ENCODE measurements at regions not wholly inside any gene's neighbourhood (a gene's known extent, or its start where the extent isn't known, plus 50 kb on each side); places are given as distances from the start of the nearest gene placed in this dataset.
"Not testable (repeated sequence)": the region's sequence is repeated elsewhere in the genome, so short reads cannot be mapped to it uniquely, and the experiment has no call there.

DNA sequence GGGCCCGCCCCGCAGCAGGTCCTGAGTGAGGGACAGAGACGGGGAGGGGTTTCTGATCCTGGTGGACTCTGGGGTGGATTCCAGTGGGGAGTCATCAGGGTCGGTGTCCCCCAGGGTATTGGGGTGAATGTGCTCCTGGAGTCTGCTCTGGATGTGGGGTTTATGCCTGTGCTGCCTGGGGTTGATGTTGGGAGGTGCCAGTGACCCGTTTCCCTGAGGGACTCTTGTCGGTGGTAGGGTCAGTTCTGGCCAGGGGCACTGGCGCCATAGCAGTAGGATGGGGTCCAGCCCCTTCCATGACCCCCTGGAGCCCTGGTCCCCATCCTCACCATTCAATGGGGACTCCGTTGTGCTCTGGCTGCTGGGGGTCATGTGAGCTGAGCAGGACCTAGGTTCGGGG lies 151.2 kb upstream of the POTEB2 start:
- H3K27ac Mint-ChIP-seq; H3K36me3 ChIP-seq (ENCODE audit: insufficient read depth, low read length); H3K9me3 Mint-ChIP-seq; H3K27me3 Mint-ChIP-seq; intact Hi-C loops (cut with micrococcal nuclease); POLR2A ChIA-PET (ENCODE audit: partially characterized antibody); H3K4me1 ChIP-seq (ENCODE audit: insufficient read depth, low read length); H3K4me3 Mint-ChIP-seq; H3K36me3 Mint-ChIP-seq; H3K27ac ChIP-seq (ENCODE audit: low read depth, low read length); H3K9me3 ChIP-seq (ENCODE audit: control insufficient read depth in 1 of 2, low read length in 2 of 2); DNase-seq; H3K27me3 ChIP-seq (ENCODE audit: insufficient read depth, low read length); CTCF ChIA-PET (ENCODE audit: partially characterized antibody); H3K4me1 Mint-ChIP-seq; H3K4me3 ChIP-seq (ENCODE audit: low read length in 2 of 2): not testable (repeated sequence)

GRCh38 chr15:21016589-21016988 lies 150.5 kb upstream of the POTEB2 start:
- CTCF ChIA-PET (ENCODE audit: partially characterized antibody); intact Hi-C loops (cut with micrococcal nuclease); H3K4me1 Mint-ChIP-seq; H3K36me3 Mint-ChIP-seq; H3K27me3 Mint-ChIP-seq; DNase-seq; H3K36me3 ChIP-seq (ENCODE audit: insufficient read depth, low read length); H3K9me3 ChIP-seq (ENCODE audit: control insufficient read depth in 1 of 2, low read length in 2 of 2); POLR2A ChIA-PET (ENCODE audit: partially characterized antibody); H3K27me3 ChIP-seq (ENCODE audit: insufficient read depth, low read length); H3K4me1 ChIP-seq (ENCODE audit: insufficient read depth, low read length); H3K27ac Mint-ChIP-seq; H3K4me3 ChIP-seq (ENCODE audit: low read length in 2 of 2); H3K27ac ChIP-seq (ENCODE audit: low read depth, low read length); H3K4me3 Mint-ChIP-seq; H3K9me3 Mint-ChIP-seq: not testable (repeated sequence)

GRCh38 chr15:21015171-21015570 lies 149.1 kb upstream of the POTEB2 start:
- DNase-seq; H3K4me3 ChIP-seq (ENCODE audit: low read length in 2 of 2); H3K4me3 Mint-ChIP-seq; intact Hi-C loops (cut with micrococcal nuclease); H3K27me3 Mint-ChIP-seq; H3K27ac ChIP-seq (ENCODE audit: low read depth, low read length); H3K4me1 Mint-ChIP-seq; H3K27me3 ChIP-seq (ENCODE audit: insufficient read depth, low read length); H3K36me3 Mint-ChIP-seq; CTCF ChIA-PET (ENCODE audit: partially characterized antibody); H3K9me3 Mint-ChIP-seq; H3K9me3 ChIP-seq (ENCODE audit: control insufficient read depth in 1 of 2, low read length in 2 of 2); H3K27ac Mint-ChIP-seq; H3K36me3 ChIP-seq (ENCODE audit: insufficient read depth, low read length); POLR2A ChIA-PET (ENCODE audit: partially characterized antibody); H3K4me1 ChIP-seq (ENCODE audit: insufficient read depth, low read length): not testable (repeated sequence)

GRCh38 chr15:21013308-21013707 lies 147.2 kb upstream of the POTEB2 start:
- DNase-seq; H3K27ac Mint-ChIP-seq; H3K27me3 Mint-ChIP-seq; H3K27ac ChIP-seq (ENCODE audit: low read depth, low read length); H3K36me3 Mint-ChIP-seq; H3K36me3 ChIP-seq (ENCODE audit: insufficient read depth, low read length); intact Hi-C loops (cut with micrococcal nuclease); H3K9me3 ChIP-seq (ENCODE audit: control insufficient read depth in 1 of 2, low read length in 2 of 2); POLR2A ChIA-PET (ENCODE audit: partially characterized antibody); H3K4me1 ChIP-seq (ENCODE audit: insufficient read depth, low read length); H3K4me3 Mint-ChIP-seq; CTCF ChIA-PET (ENCODE audit: partially characterized antibody); H3K4me1 Mint-ChIP-seq; H3K9me3 Mint-ChIP-seq; H3K27me3 ChIP-seq (ENCODE audit: insufficient read depth, low read length); H3K4me3 ChIP-seq (ENCODE audit: low read length in 2 of 2): not testable (repeated sequence)

GRCh38 chr15:21009651-21010050 lies 143.5 kb upstream of the POTEB2 start:
- H3K36me3 ChIP-seq (ENCODE audit: insufficient read depth, low read length); H3K36me3 Mint-ChIP-seq; intact Hi-C loops (cut with micrococcal nuclease); H3K4me3 ChIP-seq (ENCODE audit: low read length in 2 of 2); H3K4me1 Mint-ChIP-seq; H3K9me3 Mint-ChIP-seq; H3K27me3 Mint-ChIP-seq; H3K27ac ChIP-seq (ENCODE audit: low read depth, low read length); H3K4me1 ChIP-seq (ENCODE audit: insufficient read depth, low read length); H3K9me3 ChIP-seq (ENCODE audit: control insufficient read depth in 1 of 2, low read length in 2 of 2); H3K4me3 Mint-ChIP-seq; POLR2A ChIA-PET (ENCODE audit: partially characterized antibody); H3K27ac Mint-ChIP-seq; CTCF ChIA-PET (ENCODE audit: partially characterized antibody); H3K27me3 ChIP-seq (ENCODE audit: insufficient read depth, low read length); DNase-seq: not testable (repeated sequence)

DNA sequence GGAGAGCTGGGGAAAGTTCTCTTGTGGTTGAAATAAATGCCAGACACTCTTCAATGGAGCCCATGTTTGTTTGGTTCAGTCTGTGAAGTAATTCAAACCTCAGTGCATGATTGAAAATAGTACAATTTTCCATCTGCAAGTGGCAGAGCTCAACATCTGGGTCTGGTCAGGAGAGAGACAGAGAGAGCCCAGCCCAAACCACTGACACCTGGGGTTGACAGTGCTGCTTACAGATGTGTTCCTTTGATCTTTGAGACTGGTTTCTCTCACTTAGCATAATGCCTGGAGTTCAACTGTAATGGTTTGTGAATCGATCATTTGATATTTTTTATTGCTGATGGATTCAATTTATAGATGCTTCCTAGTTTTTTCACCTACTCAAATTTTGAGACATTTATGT lies 137.3 kb upstream of the POTEB2 start:
- not testable (repeated sequence) for H3K9me3 Mint-ChIP-seq

GRCh38 chr15:21001950-21002349 lies 135.8 kb upstream of the POTEB2 start:
- intact Hi-C loops (cut with micrococcal nuclease); H3K36me3 ChIP-seq (ENCODE audit: insufficient read depth, low read length); H3K36me3 Mint-ChIP-seq; H3K27me3 Mint-ChIP-seq; CTCF ChIA-PET (ENCODE audit: partially characterized antibody); H3K27me3 ChIP-seq (ENCODE audit: insufficient read depth, low read length); H3K27ac ChIP-seq (ENCODE audit: low read depth, low read length); H3K4me3 ChIP-seq (ENCODE audit: low read length in 2 of 2); H3K4me1 Mint-ChIP-seq; H3K27ac Mint-ChIP-seq; H3K9me3 ChIP-seq (ENCODE audit: control insufficient read depth in 1 of 2, low read length in 2 of 2); H3K4me1 ChIP-seq (ENCODE audit: insufficient read depth, low read length); DNase-seq; POLR2A ChIA-PET (ENCODE audit: partially characterized antibody); H3K4me3 Mint-ChIP-seq; H3K9me3 Mint-ChIP-seq: not testable (repeated sequence)

More for the DNA sequence above, 137.3 kb upstream of the POTEB2 start:
- H3K36me3 Mint-ChIP-seq; H3K27ac ChIP-seq (ENCODE audit: low read depth, low read length); H3K4me1 ChIP-seq (ENCODE audit: insufficient read depth, low read length); H3K36me3 ChIP-seq (ENCODE audit: insufficient read depth, low read length); DNase-seq; CTCF ChIA-PET (ENCODE audit: partially characterized antibody); H3K27me3 ChIP-seq (ENCODE audit: insufficient read depth, low read length); intact Hi-C loops (cut with micrococcal nuclease); POLR2A ChIA-PET (ENCODE audit: partially characterized antibody); H3K27me3 Mint-ChIP-seq; H3K9me3 ChIP-seq (ENCODE audit: control insufficient read depth in 1 of 2, low read length in 2 of 2); H3K27ac Mint-ChIP-seq; H3K4me3 Mint-ChIP-seq; H3K4me3 ChIP-seq (ENCODE audit: low read length in 2 of 2); H3K4me1 Mint-ChIP-seq: not testable (repeated sequence)

DNA sequence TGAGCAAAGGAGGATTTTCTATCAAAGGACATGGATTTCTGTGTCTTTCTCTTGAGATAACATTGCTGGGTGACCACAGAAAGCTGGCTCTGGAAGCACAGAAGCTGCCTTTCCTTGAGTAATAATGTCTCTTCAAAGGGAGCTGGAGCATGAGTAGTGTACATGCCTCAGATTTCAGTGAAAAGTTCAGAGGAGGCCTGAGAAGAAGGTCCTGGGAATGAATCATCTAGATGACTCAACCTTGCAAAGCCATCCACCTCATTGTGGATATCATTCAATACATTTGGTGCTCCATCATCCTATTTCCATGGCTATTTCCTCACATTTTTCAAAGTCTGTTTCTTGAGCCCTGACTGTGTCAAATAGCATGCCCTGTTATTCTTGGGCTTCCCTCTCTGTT lies 125.6 kb upstream of the POTEB2 start:
- CTCF ChIA-PET (ENCODE audit: partially characterized antibody); H3K36me3 Mint-ChIP-seq; POLR2A ChIA-PET (ENCODE audit: partially characterized antibody); H3K27ac ChIP-seq (ENCODE audit: low read depth, low read length); H3K27me3 ChIP-seq (ENCODE audit: insufficient read depth, low read length); H3K4me1 ChIP-seq (ENCODE audit: insufficient read depth, low read length); H3K4me3 Mint-ChIP-seq; intact Hi-C loops (cut with micrococcal nuclease); H3K27ac Mint-ChIP-seq; H3K4me3 ChIP-seq (ENCODE audit: low read length in 2 of 2); DNase-seq; H3K36me3 ChIP-seq (ENCODE audit: insufficient read depth, low read length); H3K9me3 Mint-ChIP-seq; H3K9me3 ChIP-seq (ENCODE audit: control insufficient read depth in 1 of 2, low read length in 2 of 2); H3K27me3 Mint-ChIP-seq; H3K4me1 Mint-ChIP-seq: not testable (repeated sequence)

Measured in CD4-positive, alpha-beta memory T cell (primary cell).